Mesenteric fat pad (tissue), 1 donor: ENCODE measurements at regions not wholly inside any gene's neighbourhood (a gene's known extent, or its start where the extent isn't known, plus 50 kb on each side); places are given as distances from the start of the nearest gene placed in this dataset.

Experiments
- DNase-seq: peaks from one replicate; pipeline ENCODE4 v3.0.0-alpha.2; 2020; ENCODE audit warnings: low spot score
- donor health status: DM: yes; HTN: yes; CAD: no.

DNA sequence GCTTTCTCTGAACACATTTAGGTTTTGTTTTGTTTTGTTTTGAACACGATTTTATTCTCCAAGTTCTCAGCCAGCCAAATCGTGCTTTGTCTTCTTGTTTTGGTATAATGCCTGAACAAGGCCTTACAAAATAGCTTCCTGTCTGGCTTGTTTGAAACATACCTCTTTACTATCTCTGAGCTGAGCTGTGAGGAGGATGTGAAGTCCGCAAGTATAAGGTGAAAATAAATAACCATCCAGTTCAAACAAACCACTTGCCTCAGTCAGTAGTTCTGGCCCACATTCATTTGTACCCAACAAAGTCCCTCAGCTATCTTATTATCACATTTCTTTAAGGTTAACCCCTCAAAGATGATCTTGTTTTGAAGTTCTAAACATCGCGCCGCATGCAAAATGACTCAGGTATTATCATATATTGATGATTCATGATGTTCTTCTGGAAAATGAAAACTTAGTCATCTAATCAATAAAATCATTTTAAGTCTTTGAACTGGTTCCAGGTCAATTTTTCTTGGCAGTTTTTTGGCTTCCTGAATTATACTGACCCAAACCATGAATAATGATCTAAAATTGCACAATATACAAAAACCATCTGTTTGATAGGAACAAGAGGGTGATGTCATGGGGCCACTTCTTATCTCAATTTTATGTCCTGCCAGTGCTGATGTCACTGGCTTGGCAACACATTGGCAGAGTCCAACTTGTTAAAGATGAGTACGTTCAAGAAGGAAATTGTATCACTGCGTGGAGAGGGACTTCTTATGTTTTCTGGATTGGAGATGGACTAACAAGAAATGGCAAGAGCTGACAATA lies 694.3 kb downstream of the KCNJ2 start:
- DNase-seq, result no peak

DNA sequence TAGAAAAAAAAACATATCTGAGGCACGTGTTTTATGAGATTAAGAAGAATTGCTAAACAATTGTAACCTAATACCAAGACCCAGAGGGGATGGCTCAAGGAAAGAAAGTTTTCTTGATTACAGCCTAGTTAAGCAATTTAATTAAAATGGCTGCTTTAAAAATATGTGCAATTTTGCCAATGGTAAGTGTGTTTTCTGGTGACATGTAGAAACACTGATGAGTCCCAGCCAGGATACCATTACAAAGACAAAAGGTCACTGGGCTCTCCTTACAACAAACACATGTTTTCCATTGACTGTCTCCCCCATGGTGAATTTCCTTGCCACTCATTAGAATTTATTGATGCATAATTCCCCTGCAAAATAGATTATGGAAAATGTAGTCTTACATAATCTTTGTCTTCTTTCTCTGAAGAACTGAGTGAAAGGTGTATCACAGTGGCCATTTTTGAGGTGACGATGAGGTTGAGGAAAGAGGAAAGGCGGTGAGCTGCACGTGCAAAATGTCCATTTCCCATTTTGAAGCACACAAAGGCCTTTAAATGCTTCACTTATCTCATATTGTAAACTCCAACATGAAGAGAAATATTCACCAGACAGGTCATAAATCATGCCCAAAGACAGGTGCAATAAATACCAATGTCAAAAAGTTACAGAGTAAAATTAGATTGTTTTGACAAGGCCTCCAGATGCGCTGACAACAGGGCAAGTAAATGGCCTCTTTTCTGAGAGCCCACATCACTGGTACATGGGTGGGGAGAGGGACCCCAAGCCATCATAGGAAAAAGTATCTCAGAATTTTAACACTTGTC lies 696.9 kb downstream of the KCNJ2 start:
- DNase-seq, result no peak

DNA sequence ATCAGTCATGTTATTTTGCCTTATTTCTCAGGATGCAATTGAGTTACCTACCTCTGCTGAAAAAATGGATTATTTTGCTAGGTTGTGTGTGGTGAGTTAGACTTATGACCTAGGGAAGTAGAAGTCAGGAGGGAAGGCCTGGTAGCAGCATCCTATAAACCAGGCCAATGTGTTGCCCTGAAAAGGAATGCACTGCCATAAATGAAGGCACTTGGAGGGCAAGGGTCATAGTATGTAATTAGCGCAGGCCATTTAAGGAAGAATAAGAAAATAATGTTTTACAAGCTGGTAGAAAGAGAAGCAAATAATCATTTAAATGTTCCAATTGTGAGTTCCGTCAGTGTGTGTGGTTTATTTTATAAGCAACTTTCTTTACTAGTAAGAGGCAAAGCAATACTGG lies 698.8 kb downstream of the KCNJ2 start:
- DNase-seq, result no peak

DNA sequence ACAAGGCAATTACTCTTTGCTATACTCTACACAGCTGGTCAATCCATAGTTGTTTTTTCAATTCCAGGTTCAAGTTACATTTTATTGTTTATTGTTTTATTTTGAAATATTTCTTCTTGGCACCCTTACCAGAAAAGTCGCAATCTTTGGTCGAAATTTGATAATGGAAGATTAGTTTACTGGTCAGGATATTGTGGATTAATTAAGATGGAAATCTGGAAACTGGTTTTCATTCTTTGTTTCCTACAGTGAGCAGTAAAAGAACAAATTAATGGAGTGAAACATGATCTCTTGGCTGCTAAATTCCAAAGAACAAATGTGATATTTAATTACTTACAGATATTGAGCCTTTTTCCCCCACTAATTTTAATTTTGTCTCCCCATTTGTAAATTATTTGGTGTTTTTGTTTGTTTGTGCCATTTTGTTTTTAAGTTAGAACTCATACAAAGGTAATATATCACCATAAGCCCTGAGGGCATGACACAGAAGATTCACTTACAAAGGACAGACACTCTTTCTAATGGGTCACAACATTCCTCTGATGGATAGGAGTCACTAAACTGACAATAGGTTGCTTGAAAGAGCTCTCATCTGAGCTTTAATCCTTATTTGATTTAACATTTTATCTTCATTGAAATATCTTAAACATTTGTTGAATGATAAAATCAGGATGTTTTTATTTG lies 700.2 kb downstream of the KCNJ2 start:
- DNase-seq, result no peak

DNA sequence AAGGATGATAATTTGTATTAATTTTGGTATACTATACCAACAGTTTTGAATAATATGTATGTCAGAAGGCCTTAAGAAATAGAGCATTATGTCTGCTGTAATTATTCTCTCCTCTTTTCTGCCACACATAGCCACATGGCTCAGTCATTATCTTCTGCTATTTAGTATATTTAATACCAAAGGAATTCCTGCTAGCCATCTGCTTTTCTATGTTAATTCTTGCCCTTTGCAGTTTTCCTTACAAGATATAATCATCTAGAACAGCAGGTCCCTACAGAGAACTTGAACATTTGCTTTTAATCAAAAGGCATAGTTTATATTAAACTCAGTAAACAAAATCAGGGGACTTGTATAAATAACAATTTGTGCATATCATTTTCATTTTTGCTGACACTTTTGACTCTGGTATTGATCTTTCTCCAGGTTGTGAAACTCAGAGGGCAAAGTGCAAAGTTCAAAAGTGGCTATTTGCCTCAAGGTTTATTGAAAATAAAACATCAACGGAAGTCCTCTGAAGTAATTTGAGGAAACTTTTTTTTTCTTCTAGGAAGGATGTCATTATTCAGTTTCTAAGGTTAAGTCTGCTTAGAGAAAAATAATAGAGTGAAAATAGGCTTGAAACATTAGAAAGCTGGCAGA lies 702.0 kb downstream of the KCNJ2 start:
- DNase-seq, result no peak

DNA sequence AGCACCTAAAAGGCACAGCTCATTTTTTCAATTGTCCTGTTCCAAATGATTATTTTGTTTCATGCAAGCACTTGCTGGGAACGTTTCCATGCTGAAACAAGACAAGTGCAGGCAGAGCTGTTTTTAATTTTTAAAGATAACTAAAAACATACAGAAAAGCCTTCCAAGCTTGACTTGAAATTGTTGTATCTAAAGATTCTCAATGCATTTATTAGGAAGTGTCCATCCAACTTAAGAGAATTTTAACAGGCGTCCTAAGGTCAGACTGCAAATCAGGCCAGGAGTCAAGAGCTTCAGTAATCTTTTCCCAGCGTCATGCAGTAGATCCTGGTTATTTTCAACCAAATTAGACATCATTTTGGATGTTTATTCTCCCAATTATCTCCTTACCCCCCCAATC lies 702.8 kb downstream of the KCNJ2 start:
- no peak for DNase-seq

DNA sequence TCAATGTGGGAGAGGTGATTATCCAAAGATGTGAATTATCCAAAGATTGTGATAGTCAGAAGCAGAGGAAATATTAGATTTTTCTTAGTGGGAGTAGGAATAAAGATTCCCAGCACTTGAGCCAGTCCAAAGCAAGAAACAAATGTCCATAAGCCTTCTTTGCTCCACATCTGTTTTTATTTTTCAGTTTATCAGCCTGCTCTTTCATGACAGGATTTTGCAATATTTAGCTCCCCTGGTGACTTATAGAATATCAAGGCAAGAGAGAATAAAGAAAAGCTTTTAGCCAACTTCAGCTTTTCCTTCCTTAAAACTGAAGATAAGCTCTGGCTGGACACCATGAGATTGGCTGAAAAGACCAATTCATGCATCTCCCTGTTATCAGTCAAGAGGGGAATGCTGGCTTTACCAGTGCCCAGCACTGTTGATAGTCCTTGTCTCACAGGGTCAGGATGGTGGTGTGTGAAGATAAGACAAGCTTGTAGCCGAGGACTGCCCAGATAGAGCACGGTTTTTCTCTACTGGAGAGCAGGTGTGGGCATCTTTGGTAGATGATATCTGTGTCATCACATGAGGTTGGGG lies 706.5 kb downstream of the KCNJ2 start:
- no peak for DNase-seq

DNA sequence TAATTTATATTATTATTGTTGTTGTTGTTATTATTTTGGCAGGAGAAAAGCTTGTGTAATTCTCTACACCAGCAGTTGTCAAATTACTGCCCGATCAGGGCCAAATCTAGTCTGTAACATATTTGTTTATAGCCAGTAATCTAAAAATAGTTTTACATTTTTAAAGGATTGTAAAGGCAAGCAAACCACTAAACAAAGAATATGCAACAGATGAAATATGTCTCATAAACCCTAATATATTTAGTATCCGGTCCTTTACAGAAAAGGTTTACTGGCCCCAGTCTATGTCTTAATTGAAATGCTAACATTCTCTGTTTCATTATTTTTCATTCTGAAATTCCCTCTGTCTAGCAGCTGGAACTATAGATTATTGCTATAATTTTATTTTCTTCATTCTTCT lies 709.5 kb downstream of the KCNJ2 start:
- no peak for DNase-seq

DNA sequence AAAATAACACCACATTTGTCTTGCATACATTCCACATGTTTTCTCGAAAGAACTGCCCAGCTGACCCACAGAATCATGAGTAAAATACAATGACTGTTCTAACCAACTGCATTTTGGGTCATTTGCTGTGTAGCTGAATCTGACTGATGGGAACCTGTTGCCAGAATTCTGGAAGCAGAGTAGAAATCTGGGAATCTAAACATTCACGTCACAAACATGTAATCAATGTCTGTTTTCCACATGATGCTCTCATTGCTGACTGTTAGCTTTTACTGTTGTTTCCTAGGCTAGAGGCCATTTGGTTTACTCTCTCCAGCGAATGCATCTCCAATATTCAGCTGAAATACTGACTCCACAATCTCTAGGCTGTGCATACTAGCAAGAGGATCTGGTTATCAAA lies 710.1 kb downstream of the KCNJ2 start:
- no peak for DNase-seq

DNA sequence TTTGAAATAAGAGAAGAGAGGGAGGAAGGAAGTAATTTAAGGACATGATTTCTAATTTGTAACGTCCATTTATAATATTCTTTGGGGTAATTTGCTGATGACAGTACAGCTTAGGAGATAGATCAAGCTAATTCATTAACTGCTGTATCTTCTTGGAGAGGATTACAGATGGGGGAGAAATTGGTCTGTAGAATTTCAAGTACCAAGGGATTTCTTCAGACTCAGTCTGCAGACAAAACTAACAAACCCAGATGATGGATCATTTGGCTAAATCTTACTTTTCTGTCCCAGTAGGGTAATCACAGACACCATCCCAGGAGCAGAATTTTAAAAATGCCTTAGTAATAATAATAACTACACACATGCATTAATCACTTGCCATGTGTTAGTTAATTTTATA lies 711.8 kb downstream of the KCNJ2 start:
- no peak for DNase-seq

DNA sequence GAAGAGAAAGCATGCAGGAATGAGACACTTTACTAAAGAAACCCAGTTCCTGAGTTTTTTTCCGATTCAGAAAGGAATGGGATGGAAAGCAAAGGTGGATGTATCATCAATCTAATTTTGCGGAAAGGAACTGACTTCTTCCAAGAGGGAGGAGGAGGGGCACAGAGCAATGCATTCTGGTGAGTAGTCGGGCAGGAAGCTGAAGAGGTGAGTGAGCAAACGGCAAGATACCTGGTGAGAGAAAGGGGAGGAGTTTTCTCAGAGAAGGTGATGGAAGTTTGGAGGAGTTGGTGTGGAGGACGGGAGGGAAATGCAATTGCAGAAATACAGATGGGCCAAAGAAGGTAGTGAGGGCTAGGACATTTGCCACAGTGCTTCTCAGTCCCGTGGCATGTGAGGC lies 713.2 kb downstream of the KCNJ2 start:
- no peak for DNase-seq

DNA sequence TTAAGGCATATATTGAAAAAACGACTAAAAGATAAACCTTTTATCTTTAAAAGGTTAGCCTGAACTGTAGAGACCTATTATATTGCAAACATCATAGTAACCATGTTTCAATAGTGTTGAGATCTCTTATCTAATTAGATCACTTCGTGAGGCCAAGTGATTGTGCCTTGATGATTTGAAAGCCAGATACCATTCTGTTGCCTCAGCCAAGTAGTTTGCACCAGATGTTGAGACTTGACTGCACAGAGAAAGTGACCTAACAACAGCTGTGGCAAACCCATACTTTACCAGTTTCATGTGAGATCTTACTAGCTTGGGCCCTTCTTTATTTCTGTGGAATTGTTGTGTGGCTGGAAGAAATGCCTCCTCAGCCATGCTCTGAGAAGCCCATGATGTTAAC lies 717.3 kb downstream of the KCNJ2 start:
- no peak for DNase-seq

DNA sequence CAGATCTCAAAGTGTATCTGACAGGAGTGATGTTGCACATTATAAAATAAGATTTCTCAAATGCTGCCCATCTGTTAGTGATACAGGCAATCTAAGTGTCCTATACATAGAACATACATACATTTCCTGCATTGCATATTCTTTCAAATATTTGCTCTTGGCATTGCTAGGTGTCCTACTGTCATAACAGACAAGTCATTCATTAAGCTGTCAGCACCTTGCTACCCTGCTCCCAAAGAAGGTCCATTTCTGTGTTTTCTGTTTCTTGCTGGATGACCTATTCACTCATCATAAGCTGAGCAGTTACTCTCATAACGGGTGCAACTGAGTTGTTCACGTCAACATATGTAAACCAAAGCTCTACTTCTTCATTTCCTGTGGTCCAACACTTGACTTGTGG lies 719.0 kb downstream of the KCNJ2 start:
- DNase-seq, result no peak

DNA sequence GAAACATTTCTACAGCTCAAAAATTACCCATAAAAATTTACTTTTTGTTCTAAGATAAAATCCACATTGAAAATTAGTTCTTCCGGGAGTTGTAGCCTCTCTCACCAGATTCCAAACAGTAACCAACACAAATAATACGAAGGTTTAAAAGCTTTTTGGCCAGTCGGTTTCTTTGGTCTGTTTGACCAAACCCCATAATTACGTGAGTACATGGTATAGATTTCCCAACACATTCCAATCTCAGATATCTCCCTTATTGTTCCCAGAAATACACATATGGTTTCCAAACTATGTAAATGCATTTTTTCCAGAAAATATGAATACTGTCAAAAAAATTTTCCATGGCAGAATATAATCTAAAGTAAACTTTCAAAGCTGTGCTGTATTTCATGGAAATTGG lies 722.0 kb downstream of the KCNJ2 start:
- no peak for DNase-seq

DNA sequence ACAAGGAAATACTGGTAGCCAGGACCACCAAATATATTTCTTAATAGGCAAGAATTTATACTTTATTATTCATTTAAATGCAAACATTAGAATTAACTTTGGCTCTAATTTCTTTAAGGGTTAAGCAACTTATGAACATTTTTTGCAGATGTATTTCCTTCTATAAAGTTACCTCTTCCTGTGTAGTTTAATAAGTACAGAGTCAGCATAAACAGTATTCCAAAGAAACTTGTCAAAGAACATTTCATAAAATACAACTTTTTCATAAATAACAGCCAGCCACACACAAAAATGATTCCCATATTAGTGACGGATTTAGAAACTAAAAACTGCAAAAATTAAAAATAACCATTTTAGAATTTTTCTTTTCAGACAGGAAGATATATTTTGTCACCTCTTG lies 723.2 kb downstream of the KCNJ2 start:
- DNase-seq, result no peak

DNA sequence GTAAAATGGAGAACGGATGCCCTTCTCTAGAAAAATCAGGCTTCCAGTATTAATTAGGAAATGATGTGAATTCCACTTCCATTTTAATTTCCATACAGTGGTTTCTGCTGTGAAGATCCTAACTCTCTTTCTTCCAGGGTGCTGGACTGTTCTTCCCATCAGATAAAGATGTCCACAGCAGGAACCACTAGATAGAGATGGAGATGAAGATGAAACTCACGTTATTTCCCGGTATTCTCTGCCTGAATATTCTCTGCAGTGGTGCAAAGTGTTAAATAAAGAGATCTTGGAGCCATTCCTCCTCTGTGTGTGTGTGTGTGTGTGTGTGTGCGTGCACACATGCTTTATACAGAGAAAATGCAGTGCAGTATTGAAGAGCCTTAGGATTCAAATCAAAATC lies 727.5 kb downstream of the KCNJ2 start:
- DNase-seq, result no peak

DNA sequence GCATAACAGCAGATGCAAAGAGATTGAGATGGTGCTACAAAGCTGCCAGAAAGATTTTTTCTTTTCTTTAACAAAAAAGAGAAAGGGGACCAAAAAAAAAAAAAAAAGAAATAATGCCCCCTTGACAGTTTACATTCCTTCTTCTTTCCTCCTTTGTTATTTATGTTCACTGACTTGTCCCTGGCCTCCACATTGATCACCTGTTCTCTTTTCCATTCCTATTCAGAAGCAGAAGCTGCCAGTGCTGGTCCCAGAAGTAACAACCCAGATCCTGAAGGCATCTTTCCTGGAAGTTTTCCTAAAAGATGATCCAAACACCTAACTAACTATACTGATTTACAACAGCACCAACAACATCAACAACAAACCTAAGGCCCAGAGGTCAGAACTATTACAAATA lies 728.1 kb downstream of the KCNJ2 start:
- DNase-seq, result no peak

DNA sequence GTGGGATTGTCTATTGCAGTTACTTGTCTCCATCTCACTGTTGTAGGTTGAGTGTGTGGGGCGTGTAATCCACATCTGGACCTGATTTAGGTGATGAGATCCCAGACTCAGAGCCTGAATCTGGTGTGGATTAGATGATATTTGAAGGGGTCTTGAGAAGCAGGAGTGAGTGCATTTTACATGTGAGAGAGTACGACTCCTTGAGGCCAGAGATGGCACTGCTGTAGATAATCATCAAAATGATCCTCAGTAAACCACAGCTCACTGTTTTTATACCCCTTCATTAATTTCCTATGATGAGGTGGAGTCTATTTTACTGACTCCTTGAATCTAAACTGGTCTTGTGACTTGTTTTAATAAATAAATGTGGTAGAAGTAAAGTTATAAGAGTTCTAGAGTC lies 732.5 kb downstream of the KCNJ2 start:
- DNase-seq, result no peak

DNA sequence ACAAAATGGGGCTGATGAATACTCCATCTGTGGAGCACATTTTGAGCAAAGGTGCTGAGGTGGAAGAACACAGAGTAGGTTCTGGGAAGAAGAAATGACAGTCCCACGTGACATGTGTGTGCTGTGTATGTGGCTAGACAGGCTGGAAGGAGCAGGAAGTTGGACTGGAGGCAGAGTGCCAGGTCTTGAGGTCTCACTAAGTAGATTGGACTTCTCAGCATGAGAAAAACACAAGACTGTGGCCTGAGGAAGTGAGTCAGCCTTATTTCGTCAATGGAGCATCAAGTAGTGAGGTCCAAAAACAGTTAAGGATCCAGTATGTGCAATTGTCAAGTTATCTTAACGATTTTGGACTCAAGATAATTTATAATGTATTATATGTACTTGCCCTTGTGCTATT lies 736.5 kb downstream of the KCNJ2 start:
- DNase-seq, result no peak

DNA sequence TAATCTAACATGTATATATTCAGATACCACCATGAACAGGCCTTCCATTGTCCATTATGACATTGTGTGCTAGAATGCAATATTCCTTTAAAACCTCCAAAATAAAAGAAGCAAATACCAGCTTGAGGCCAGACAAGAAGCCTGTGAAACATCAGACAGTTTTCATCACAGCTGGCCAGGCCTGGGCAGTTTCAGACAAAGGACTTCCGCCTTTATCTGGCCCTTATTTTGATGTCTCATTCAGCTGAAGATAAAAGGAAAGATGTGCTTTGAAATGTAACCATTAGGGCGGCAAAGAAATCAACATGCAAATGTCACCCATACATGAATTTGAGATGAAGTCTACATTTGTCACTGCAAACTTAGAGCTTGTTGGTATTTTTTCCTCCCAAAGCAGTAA lies 737.5 kb downstream of the KCNJ2 start:
- no peak for DNase-seq

DNA sequence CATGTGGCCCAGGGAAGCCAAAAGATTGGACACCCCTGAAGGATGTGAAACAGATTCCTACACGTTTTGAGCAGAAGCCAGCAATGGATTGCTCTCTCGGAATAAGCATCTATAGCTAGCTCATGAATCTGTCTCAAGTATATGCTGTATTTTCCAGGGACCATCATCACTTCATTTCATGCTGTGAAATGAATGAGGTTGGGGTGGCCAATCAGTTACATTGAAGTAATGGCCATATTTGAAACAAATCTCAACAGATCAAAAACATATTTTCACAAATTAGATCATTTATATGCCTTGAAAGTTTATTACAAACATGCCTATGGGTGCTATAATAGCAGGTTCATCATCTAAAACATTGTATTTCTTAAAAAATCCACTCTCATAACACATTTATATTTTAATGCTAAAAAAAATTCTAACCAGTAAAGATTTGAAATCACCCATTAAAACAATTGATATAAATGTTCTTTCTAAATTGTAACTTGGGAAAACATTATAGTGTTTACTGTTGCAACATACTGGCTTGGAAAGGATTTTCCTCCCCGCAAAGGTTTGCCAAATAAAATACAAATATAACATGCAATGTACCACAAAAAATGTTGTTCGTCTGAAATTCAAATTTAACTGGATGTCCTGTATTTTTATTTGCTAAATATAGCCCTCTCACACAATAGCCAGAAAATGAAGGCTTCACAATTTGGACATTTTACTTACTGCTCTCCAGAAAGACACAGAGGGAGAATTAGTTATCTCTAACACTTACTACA lies 743.6 kb downstream of the KCNJ2 start:
- no peak for DNase-seq
